SHP77 treated with DMSO at 0.1 percent for 48 hours (cell line): ENCODE measurements at regions not wholly inside any gene's neighbourhood (a gene's known extent, or its start where the extent isn't known, plus 50 kb on each side); places are given as distances from the start of the nearest gene placed in this dataset.
"Not testable (repeated sequence)": the region's sequence is repeated elsewhere in the genome, so short reads cannot be mapped to it uniquely, and the experiment has no call there.

Experiments
- DNase-seq: peaks from one replicate; lab custom pipeline; 2025; lab: John Stamatoyannopoulos, UW

GRCh38 chr4:161329852-161330251 lies 833.9 kb downstream of the FSTL5 start:
- DNase-seq, result no peak

- DNase-seq, result no peak
Measured at GRCh38 chr4:161321706-161322105, 842.1 kb downstream of the FSTL5 start.

GRCh38 chr4:161320377-161320776 lies 843.4 kb downstream of the FSTL5 start:
- no peak for DNase-seq

- DNase-seq, result no peak
Measured at GRCh38 chr4:161317000-161317399, 846.8 kb downstream of the FSTL5 start.

GRCh38 chr4:161314371-161314770 lies 849.4 kb downstream of the FSTL5 start:
- DNase-seq, result no peak

GRCh38 chr4:161303551-161303950 lies 860.2 kb downstream of the FSTL5 start:
- no peak for DNase-seq

GRCh38 chr4:161291222-161291621 lies 872.6 kb downstream of the FSTL5 start:
- DNase-seq, result no peak

- no peak for DNase-seq
Measured at GRCh38 chr4:161287678-161288352, 876.0 kb downstream of the FSTL5 start.

- DNase-seq, result no peak
Measured at GRCh38 chr4:161285461-161285860, 878.3 kb downstream of the FSTL5 start.

GRCh38 chr4:161280929-161281328 lies 882.9 kb downstream of the FSTL5 start:
- DNase-seq, result no peak

- no peak for DNase-seq
Measured at GRCh38 chr4:161279095-161279494, 884.7 kb downstream of the FSTL5 start.

- DNase-seq, result not testable (repeated sequence)
Measured at GRCh38 chr4:161277150-161277787, 886.5 kb downstream of the FSTL5 start.

- DNase-seq, result no peak
Measured at GRCh38 chr4:161273607-161274006, 890.2 kb downstream of the FSTL5 start.

- DNase-seq, result no peak
Measured at GRCh38 chr4:161260819-161261218, 903.0 kb downstream of the FSTL5 start.

- no peak for DNase-seq
Measured at GRCh38 chr4:161256716-161257115, 907.1 kb downstream of the FSTL5 start.

GRCh38 chr4:161256172-161256571 lies 907.6 kb downstream of the FSTL5 start:
- no peak for DNase-seq

GRCh38 chr4:161254375-161254774 lies 909.4 kb downstream of the FSTL5 start:
- no peak for DNase-seq

- DNase-seq, result no peak
Measured at GRCh38 chr4:161252520-161253141, 911.2 kb downstream of the FSTL5 start.

- no peak for DNase-seq
Measured at GRCh38 chr4:161249779-161250440, 913.9 kb downstream of the FSTL5 start.

GRCh38 chr4:161248880-161249279 lies 914.9 kb downstream of the FSTL5 start:
- DNase-seq, result no peak

- DNase-seq, result no peak
Measured at GRCh38 chr4:161247831-161248230, 916.0 kb downstream of the FSTL5 start.

- DNase-seq, result no peak
Measured at GRCh38 chr4:161238033-161238432, 925.8 kb downstream of the FSTL5 start.

- no peak for DNase-seq
Measured at GRCh38 chr4:161237495-161237894, 926.3 kb downstream of the FSTL5 start.
